ENCODE measurements at regions not wholly inside any gene's neighbourhood (a gene's known extent, or its start where the extent isn't known, plus 50 kb on each side); places are given as distances from the start of the nearest gene placed in this dataset.
"Not testable (repeated sequence)": the region's sequence is repeated elsewhere in the genome, so short reads cannot be mapped to it uniquely, and the experiment has no call there.

DNA sequence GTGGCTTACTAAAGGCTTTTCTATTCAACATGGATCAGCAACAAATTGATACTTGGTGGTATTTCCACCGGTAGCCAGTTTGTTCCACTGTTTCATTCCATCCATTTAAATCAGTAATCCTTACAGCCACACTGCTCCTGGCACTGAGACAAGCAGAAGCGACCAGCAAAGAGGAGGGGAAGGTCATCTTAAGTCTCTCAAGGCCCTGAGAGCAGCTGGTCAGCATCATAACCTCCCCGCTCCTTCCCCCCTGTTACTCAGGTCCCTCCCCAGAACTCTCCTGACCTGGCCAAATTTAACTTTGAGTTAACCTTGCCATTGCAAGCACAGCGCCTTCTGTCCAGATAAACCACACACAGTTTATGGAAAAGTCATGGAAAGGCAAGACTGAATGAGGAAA is 331.3 kb upstream of the KLF3 start:
- intact Hi-C loops (cut with micrococcal nuclease; ENCODE audit: unreplicated experiment): no loop called here
- Histone ChIP-seq H3K27ac (ENCODE audit: low read depth, low read length, poor library complexity, severe bottlenecking) (no peak overlapping the region), H3K4me3 (ENCODE audit: low read depth, low read length, poor library complexity, severe bottlenecking) (no peak overlapping the region), H3K36me3 (ENCODE audit: insufficient read depth, low read length, poor library complexity, severe bottlenecking) (no peaks in the 10 kb centered on the region), H3K27me3 (replicated peaks; ENCODE audit: insufficient read depth, low read depth, low read length, poor library complexity) (no peaks in the 10 kb centered on the region), H3K9me3 (ENCODE audit: low read depth, low read length, poor library complexity, severe bottlenecking) (no peaks in the 10 kb centered on the region), H3K4me1 (ENCODE audit: insufficient read depth, low read length, poor library complexity, severe bottlenecking) (peaks cover 19% of the 10 kb centered on the region)
- ChIA-PET POLR2A (ENCODE audit: low non-redundant PET) (no interaction called here), CTCF (no interaction called here)
- DNase-seq (ENCODE audit: low spot score): no peak
- no TSS peak for BruUV-seq (replicated peaks)
- TF ChIP-seq EZH2 (IDR thresholded peaks at IDR 0.05; ENCODE audit: borderline replicate concordance, low read depth, low read length, poor library complexity, severe bottlenecking): no peak
- TF ChIP-seq, protein P1, sequence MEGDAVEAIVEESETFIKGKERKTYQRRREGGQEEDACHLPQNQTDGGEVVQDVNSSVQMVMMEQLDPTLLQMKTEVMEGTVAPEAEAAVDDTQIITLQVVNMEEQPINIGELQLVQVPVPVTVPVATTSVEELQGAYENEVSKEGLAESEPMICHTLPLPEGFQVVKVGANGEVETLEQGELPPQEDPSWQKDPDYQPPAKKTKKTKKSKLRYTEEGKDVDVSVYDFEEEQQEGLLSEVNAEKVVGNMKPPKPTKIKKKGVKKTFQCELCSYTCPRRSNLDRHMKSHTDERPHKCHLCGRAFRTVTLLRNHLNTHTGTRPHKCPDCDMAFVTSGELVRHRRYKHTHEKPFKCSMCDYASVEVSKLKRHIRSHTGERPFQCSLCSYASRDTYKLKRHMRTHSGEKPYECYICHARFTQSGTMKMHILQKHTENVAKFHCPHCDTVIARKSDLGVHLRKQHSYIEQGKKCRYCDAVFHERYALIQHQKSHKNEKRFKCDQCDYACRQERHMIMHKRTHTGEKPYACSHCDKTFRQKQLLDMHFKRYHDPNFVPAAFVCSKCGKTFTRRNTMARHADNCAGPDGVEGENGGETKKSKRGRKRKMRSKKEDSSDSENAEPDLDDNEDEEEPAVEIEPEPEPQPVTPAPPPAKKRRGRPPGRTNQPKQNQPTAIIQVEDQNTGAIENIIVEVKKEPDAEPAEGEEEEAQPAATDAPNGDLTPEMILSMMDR (conservative IDR thresholded peaks at IDR 0.05; ENCODE audit: low read depth, low read length): no peak

DNA sequence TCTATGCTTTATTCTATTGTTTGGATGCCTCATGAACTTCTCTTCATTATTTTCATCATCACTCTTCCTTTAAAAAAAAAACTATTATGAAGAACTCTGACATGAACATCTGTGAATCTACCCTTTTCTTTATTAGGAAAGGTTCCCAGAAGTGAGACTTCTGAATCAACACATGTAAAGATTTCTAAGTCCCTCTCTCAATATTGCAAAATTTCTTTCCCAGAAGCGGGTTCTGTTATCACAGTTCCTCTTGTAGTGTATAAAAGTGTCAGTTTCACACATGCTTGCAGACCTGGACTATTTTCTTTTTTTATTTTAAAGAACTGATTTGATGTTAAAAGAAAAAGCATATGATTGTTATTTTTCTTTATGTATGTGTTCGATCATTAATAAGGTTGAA is 330.8 kb upstream of the KLF3 start:
- Histone ChIP-seq H3K9me3 (ENCODE audit: low read depth, low read length, poor library complexity, severe bottlenecking) (peaks cover under 1% of the 10 kb centered on the region), H3K4me3 (ENCODE audit: low read depth, low read length, poor library complexity, severe bottlenecking) (no peak overlapping the region), H3K27me3 (replicated peaks; ENCODE audit: insufficient read depth, low read depth, low read length, poor library complexity) (no peaks in the 10 kb centered on the region), H3K27ac (ENCODE audit: low read depth, low read length, poor library complexity, severe bottlenecking) (no peak overlapping the region), H3K4me1 (ENCODE audit: insufficient read depth, low read length, poor library complexity, severe bottlenecking) (peaks cover 13% of the 10 kb centered on the region), H3K36me3 (ENCODE audit: insufficient read depth, low read length, poor library complexity, severe bottlenecking) (no peaks in the 10 kb centered on the region)
- no TSS peak for BruUV-seq (replicated peaks)
- ChIA-PET CTCF (no interaction called here), POLR2A (ENCODE audit: low non-redundant PET) (no interaction called here)
- intact Hi-C loops (cut with micrococcal nuclease; ENCODE audit: unreplicated experiment): no loop called here
- no peak for DNase-seq (ENCODE audit: low spot score)
- TF ChIP-seq, protein P1 (conservative IDR thresholded peaks at IDR 0.05; ENCODE audit: low read depth, low read length): no peak
- no peak for TF ChIP-seq EZH2 (IDR thresholded peaks at IDR 0.05; ENCODE audit: borderline replicate concordance, low read depth, low read length, poor library complexity, severe bottlenecking)

DNA sequence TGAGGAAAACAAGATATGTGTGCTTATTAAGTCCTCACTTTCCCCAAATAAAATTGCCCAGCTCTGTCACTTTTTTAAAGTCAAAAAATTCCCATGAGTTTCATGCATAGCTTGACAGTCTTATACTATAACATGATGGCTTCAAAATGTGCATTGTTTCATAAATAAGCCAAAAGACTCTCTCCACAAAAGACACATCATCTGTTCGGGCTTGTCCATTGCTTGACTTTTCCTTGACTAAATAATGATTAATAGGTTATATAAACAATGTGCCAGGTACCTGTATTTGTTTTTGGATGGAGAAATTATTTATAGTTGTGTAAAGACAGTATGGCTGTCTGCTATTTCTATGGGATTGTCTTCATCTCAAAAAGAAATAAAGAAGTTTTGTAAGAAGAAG is 329.2 kb upstream of the KLF3 start:
- Histone ChIP-seq H3K27ac (ENCODE audit: low read depth, low read length, poor library complexity, severe bottlenecking) (no peak overlapping the region), H3K36me3 (ENCODE audit: insufficient read depth, low read length, poor library complexity, severe bottlenecking) (no peaks in the 10 kb centered on the region), H3K4me3 (ENCODE audit: low read depth, low read length, poor library complexity, severe bottlenecking) (no peak overlapping the region), H3K9me3 (ENCODE audit: low read depth, low read length, poor library complexity, severe bottlenecking) (peaks cover 3% of the 10 kb centered on the region), H3K4me1 (ENCODE audit: insufficient read depth, low read length, poor library complexity, severe bottlenecking) (no peaks in the 10 kb centered on the region), H3K27me3 (replicated peaks; ENCODE audit: insufficient read depth, low read depth, low read length, poor library complexity) (no peaks in the 10 kb centered on the region)
- BruUV-seq (replicated peaks): no TSS peak
- ChIA-PET CTCF (no interaction called here), POLR2A (ENCODE audit: low non-redundant PET) (no interaction called here)
- DNase-seq (ENCODE audit: low spot score): no peak
- intact Hi-C loops (cut with micrococcal nuclease; ENCODE audit: unreplicated experiment): no loop called here
- TF ChIP-seq, protein P1 (conservative IDR thresholded peaks at IDR 0.05; ENCODE audit: low read depth, low read length): no peak
- no peak for TF ChIP-seq EZH2 (IDR thresholded peaks at IDR 0.05; ENCODE audit: borderline replicate concordance, low read depth, low read length, poor library complexity, severe bottlenecking)

DNA sequence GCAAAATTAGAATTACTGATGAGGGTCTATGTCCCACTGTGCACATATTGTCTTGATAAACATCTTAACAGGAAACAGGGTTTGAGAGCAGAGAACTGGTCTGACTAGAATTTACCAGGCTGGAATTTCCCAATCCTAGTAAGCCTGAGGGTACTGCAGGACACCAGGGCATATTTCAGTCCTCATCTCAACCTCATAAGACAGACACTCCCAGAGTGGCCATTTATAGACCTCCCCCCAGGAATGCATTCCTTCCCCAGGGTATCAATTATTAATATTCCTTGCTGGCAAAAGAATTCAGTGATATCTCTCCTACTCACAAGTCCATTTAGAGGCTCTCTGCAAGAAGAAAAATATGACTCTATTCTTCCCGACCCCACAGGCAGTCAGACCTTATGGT is 325.1 kb upstream of the KLF3 start:
- BruUV-seq (replicated peaks); H3K9me3 ChIP-seq (ENCODE audit: low read depth, low read length, poor library complexity, severe bottlenecking); H3K27me3 ChIP-seq (replicated peaks; ENCODE audit: insufficient read depth, low read depth, low read length, poor library complexity); CTCF ChIA-PET; POLR2A ChIA-PET (ENCODE audit: low non-redundant PET); H3K4me1 ChIP-seq (ENCODE audit: insufficient read depth, low read length, poor library complexity, severe bottlenecking); DNase-seq (ENCODE audit: low spot score); intact Hi-C loops (cut with micrococcal nuclease; ENCODE audit: unreplicated experiment); H3K36me3 ChIP-seq (ENCODE audit: insufficient read depth, low read length, poor library complexity, severe bottlenecking); H3K4me3 ChIP-seq (ENCODE audit: low read depth, low read length, poor library complexity, severe bottlenecking); H3K27ac ChIP-seq (ENCODE audit: low read depth, low read length, poor library complexity, severe bottlenecking): not testable (repeated sequence)

Measured in A673 (cell line).